ENCODE measurements at regions not wholly inside any gene's neighbourhood (a gene's known extent, or its start where the extent isn't known, plus 50 kb on each side); places are given as distances from the start of the nearest gene placed in this dataset.
"Not testable (repeated sequence)": the region's sequence is repeated elsewhere in the genome, so short reads cannot be mapped to it uniquely, and the experiment has no call there.

DNA sequence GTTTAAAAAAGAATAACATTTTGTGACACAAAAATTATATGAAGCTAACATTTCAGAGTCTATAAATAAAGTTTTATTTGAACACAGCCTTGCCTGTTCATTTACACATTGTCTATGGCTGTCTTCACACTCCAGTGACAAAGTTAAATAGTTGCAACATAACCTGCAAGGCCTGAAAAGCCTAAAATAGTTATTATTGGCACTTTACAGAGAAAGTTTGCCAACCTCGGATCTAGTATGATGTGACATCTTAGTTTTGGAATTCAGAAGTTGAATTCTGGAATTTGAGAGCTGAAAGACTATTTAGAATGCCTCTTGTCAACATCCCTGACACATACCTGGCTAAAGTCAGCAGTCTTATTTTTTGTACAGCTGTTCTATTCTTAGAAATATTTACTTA is 68.3 kb downstream of the DYRK2 start:
- Histone ChIP-seq H3K27me3 (replicated peaks; ENCODE audit: control insufficient read depth, insufficient read depth, low read length) (no peaks in the 10 kb centered on the region), H3K4me3 (replicated peaks; ENCODE audit: low read depth, low read length) (no peak overlapping the region), H3K36me3 (ENCODE audit: control insufficient read depth, insufficient read depth, low read length) (no peaks in the 10 kb centered on the region)
- no peak for DNase-seq (ENCODE audit: extremely low read depth, insufficient read length)
- TF ChIP-seq CTCF (IDR thresholded peaks at IDR 0.05; ENCODE audit: insufficient read depth, low read length, poor library complexity, severe bottlenecking), result no peak

- H3K4me3 ChIP-seq (replicated peaks; ENCODE audit: low read depth, low read length); H3K36me3 ChIP-seq (ENCODE audit: control insufficient read depth, insufficient read depth, low read length); H3K27me3 ChIP-seq (replicated peaks; ENCODE audit: control insufficient read depth, insufficient read depth, low read length); DNase-seq (ENCODE audit: extremely low read depth, insufficient read length): not testable (repeated sequence)
Observed at GRCh38 chr12:67719303-67719702, 70.8 kb downstream of the DYRK2 start.

DNA sequence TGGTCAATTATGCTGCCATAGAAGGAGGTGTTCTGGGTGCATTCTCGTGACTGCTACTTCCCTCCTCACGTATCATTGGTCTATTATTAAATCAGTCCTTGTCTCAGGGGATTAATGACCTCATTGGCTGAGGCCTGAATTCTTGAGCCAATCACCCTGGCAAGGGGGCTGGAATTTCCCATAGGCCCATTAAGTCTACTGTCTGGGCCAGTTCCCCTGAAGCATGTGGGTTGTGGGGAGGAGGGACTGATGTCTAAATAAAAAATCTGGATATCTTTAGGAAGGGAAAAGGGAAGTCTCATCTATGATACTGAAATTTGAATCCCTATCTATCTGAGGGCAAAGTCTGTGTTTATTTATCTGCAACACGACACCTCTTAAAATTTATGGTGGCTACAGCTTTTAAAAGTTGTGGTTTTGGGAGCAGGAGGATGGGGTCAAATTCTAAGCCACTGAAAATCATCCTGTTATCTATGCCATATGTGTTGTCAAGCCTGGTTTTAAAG is 71.9 kb downstream of the DYRK2 start:
- Histone ChIP-seq H3K4me3 (replicated peaks; ENCODE audit: low read depth, low read length) (no peak overlapping the region), H3K36me3 (ENCODE audit: control insufficient read depth, insufficient read depth, low read length) (no peaks in the 10 kb centered on the region), H3K27me3 (replicated peaks; ENCODE audit: control insufficient read depth, insufficient read depth, low read length) (no peaks in the 10 kb centered on the region)
- DNase-seq (ENCODE audit: extremely low read depth, insufficient read length), result no peak
- no peak for TF ChIP-seq CTCF (IDR thresholded peaks at IDR 0.05; ENCODE audit: insufficient read depth, low read length, poor library complexity, severe bottlenecking)

GRCh38 chr12:67721248-67721647 is 72.7 kb downstream of the DYRK2 start:
- Histone ChIP-seq H3K27me3 (replicated peaks; ENCODE audit: control insufficient read depth, insufficient read depth, low read length) (no peaks in the 10 kb centered on the region), H3K4me3 (replicated peaks; ENCODE audit: low read depth, low read length) (no peak overlapping the region), H3K36me3 (ENCODE audit: control insufficient read depth, insufficient read depth, low read length) (no peaks in the 10 kb centered on the region)
- no peak for DNase-seq (ENCODE audit: extremely low read depth, insufficient read length)
- TF ChIP-seq CTCF (IDR thresholded peaks at IDR 0.05; ENCODE audit: insufficient read depth, low read length, poor library complexity, severe bottlenecking), result no peak

- no peaks in the 10 kb centered on the region for H3K36me3 ChIP-seq (ENCODE audit: control insufficient read depth, insufficient read depth, low read length)
- no peak for DNase-seq (ENCODE audit: extremely low read depth, insufficient read length)
- no peaks in the 10 kb centered on the region for H3K27me3 ChIP-seq (replicated peaks; ENCODE audit: control insufficient read depth, insufficient read depth, low read length)
- no peak overlapping the region for H3K4me3 ChIP-seq (replicated peaks; ENCODE audit: low read depth, low read length)
- TF ChIP-seq CTCF (IDR thresholded peaks at IDR 0.05; ENCODE audit: insufficient read depth, low read length, poor library complexity, severe bottlenecking), result no peak
Observed at GRCh38 chr12:67722296-67722695, 73.8 kb downstream of the DYRK2 start.

DNA sequence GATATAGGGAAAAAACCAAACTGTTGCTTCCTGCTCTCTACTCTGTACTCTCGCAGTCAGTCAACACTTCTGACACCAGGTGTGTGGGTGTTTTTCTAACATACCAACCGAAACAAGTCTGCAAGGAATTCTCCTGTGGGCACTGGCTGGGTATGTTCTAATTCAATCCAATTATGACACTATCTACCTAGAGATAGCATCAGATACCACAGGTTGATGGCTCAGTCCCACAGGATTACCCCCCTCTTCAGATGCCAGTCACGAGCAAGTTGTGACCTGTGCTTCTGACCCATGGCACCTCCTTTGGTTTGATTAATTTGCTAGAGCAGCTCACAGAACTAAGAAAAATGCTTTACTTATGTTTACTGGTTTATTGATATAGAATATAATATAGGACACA is 78.3 kb downstream of the DYRK2 start:
- no peaks in the 10 kb centered on the region for H3K36me3 ChIP-seq (ENCODE audit: control insufficient read depth, insufficient read depth, low read length)
- no peak for TF ChIP-seq CTCF (IDR thresholded peaks at IDR 0.05; ENCODE audit: insufficient read depth, low read length, poor library complexity, severe bottlenecking)
- no peak overlapping the region for H3K4me3 ChIP-seq (replicated peaks; ENCODE audit: low read depth, low read length)
- no peak for DNase-seq (ENCODE audit: extremely low read depth, insufficient read length)
- no peaks in the 10 kb centered on the region for H3K27me3 ChIP-seq (replicated peaks; ENCODE audit: control insufficient read depth, insufficient read depth, low read length)
